CD14-positive monocyte (primary cell): ENCODE measurements at regions not wholly inside any gene's neighbourhood (a gene's known extent, or its start where the extent isn't known, plus 50 kb on each side); places are given as distances from the start of the nearest gene placed in this dataset.

Experiments
- DNase-seq, 3 donors: peaks; one replicate each; pipeline ENCODE4 v3.0.0-alpha.2; 2011 to 2022
- H2AFZ ChIP-seq: 2 replicates; pipeline ENCODE4 v1.6.0; 2012; ENCODE audit warnings: mild to moderate bottlenecking, low read depth, low read length, inconsistent platforms; ENCODE audit not compliant: insufficient read depth, poor library complexity, severe bottlenecking
- H3K27ac ChIP-seq, 2 donors: 1 replicate in 1 of 2; 2 replicates in 1 of 2; pipeline ENCODE4 v1.5.1; 2012 to 2013; ENCODE audit warnings: low read length in 2 of 2, control low read depth in 1 of 2, inconsistent platforms in 1 of 2, low read depth in 1 of 2, mild to moderate bottlenecking in 1 of 2
- H3K27me3 ChIP-seq, 2 donors: one replicate each; pipeline versions ENCODE4 v1.6.0 to v1.6.1; 2011 to 2013; ENCODE audit warnings: low read length in 2 of 2; ENCODE audit not compliant: control insufficient read depth in 2 of 2, insufficient read depth in 2 of 2
- H3K36me3 ChIP-seq, 2 donors: replicated peaks in 1 of 2; 1 replicate in 1 of 2; 2 replicates in 1 of 2; pipeline versions ENCODE4 v1.5.1 to v1.6.1; 2012 to 2013; ENCODE audit warnings: low read length in 2 of 2, control low read depth in 1 of 2, inconsistent platforms in 1 of 2, mild to moderate bottlenecking in 1 of 2; ENCODE audit not compliant: insufficient read depth in 2 of 2, control insufficient read depth in 1 of 2
- H3K4me1 ChIP-seq, 2 donors: 1 replicate in 1 of 2; 2 replicates in 1 of 2; pipeline versions ENCODE4 v1.5.1 to v1.6.1; 2012 to 2013; ENCODE audit warnings: low read length in 2 of 2, control low read depth in 1 of 2, inconsistent platforms in 1 of 2, mild to moderate bottlenecking in 1 of 2, moderate library complexity in 1 of 2; ENCODE audit not compliant: insufficient read depth in 2 of 2, control insufficient read depth in 1 of 2
- H3K4me2 ChIP-seq: replicated peaks from 2 replicates; pipeline ENCODE3; 2012; ENCODE audit warnings: low read length, moderate library complexity, mild to moderate bottlenecking; ENCODE audit not compliant: poor library complexity, severe bottlenecking; ENCODE audit errors: extremely low read depth
- H3K4me3 ChIP-seq, 3 experiments: fragments of 200-600 bp in 1 of 3; sonication (generic) in 1 of 3; replicated peaks in 1 of 3; 1 replicate in 2 of 3; 2 replicates in 1 of 3; pipeline ENCODE4 v1.5.1; 2011 to 2013; ENCODE audit warnings: low read length in 3 of 3, mild to moderate bottlenecking in 3 of 3, control low read depth in 2 of 3, low read depth in 2 of 3, inconsistent platforms in 1 of 3, moderate library complexity in 1 of 3
- H3K79me2 ChIP-seq: 2 replicates; pipeline ENCODE4 v1.6.0; 2012; ENCODE audit warnings: mild to moderate bottlenecking, control low read depth, inconsistent platforms, low read length, moderate library complexity; ENCODE audit not compliant: insufficient read depth
- H3K9ac ChIP-seq: 2 replicates; pipeline ENCODE4 v1.6.0; 2017; ENCODE audit warnings: low read length, mild to moderate bottlenecking; ENCODE audit not compliant: insufficient read depth, poor library complexity, severe bottlenecking
- H3K9me3 ChIP-seq, 2 donors: replicated peaks in 1 of 2; 1 replicate in 1 of 2; 2 replicates in 1 of 2; pipeline versions ENCODE4 v1.5.1 to v1.6.1; 2012 to 2013; ENCODE audit warnings: low read length in 2 of 2, control low read depth in 1 of 2; ENCODE audit not compliant: control insufficient read depth in 1 of 2, insufficient read depth in 1 of 2
- H4K20me1 ChIP-seq: 2 replicates; pipeline ENCODE4 v1.6.0; 2012; ENCODE audit warnings: mild to moderate bottlenecking, low read length, control low read depth, moderate library complexity; ENCODE audit not compliant: insufficient read depth
- H3K27ac Mint-ChIP-seq, 7 donors: one replicate each; pipeline ENCODE4 v1.8.0; 2020; ENCODE audit warnings: mild to moderate bottlenecking in 7 of 7, mixed read lengths in 7 of 7, moderate library complexity in 6 of 7, inconsistent platforms in 2 of 7
- H3K27me3 Mint-ChIP-seq, 3 donors: one replicate each; pipeline ENCODE4 v1.8.0; 2021 to 2022; ENCODE audit warnings: low read depth in 3 of 3, mild to moderate bottlenecking in 3 of 3, mixed read lengths in 3 of 3, moderate library complexity in 3 of 3, inconsistent platforms in 1 of 3
- H3K36me3 Mint-ChIP-seq, 2 donors: one replicate each; pipeline ENCODE4 v1.8.0; 2020; ENCODE audit warnings: mixed read lengths in 2 of 2, inconsistent platforms in 1 of 2, mild to moderate bottlenecking in 1 of 2
- H3K4me1 Mint-ChIP-seq: one replicate; pipeline ENCODE4 v1.8.0; 2020; ENCODE audit warnings: mild to moderate bottlenecking, mixed read lengths
- H3K4me3 Mint-ChIP-seq, 2 donors: one replicate each; pipeline ENCODE4 v1.8.0; 2020; ENCODE audit warnings: mild to moderate bottlenecking in 2 of 2, mixed read lengths in 2 of 2, moderate library complexity in 1 of 2
- H3K9me3 Mint-ChIP-seq, 7 donors: one replicate each; pipeline ENCODE4 v1.8.0; 2020 to 2022; ENCODE audit warnings: mixed read lengths in 7 of 7, mild to moderate bottlenecking in 6 of 7, moderate library complexity in 6 of 7, inconsistent platforms in 2 of 7
- CTCF ChIP-seq: fragments of 200-600 bp; IDR thresholded peaks from one replicate; pipeline ENCODE4 v1.8.0; 2022; ENCODE audit warnings: antibody characterized with exemption, mild to moderate bottlenecking
- WGBS: methylation state at CpG from one replicate; pipeline ENCODE4 v1.1.5; 2013; ENCODE audit warnings: missing lambda C conversion rate; ENCODE audit not compliant: insufficient coverage; 5-methylcytosine and 5-hydroxymethylcytosine counted together
- intact Hi-C, 2 donors: fragments of 100-400 bp; cut with micrococcal nuclease; formaldehyde crosslinking; loops; one replicate each; pipeline versions ENCODE4 v1.15.0 to v1.15.1; 2023

- no peaks in the 10 kb centered on the region for H4K20me1 ChIP-seq
- no peaks in the 10 kb centered on the region for H3K4me1 Mint-ChIP-seq
- no peak for DNase-seq
- no peak overlapping the region for H3K4me2 ChIP-seq
- H3K27ac Mint-ChIP-seq: no peak overlapping the region
- no peaks in the 10 kb centered on the region for H3K36me3 Mint-ChIP-seq
- H3K9me3 Mint-ChIP-seq: peaks cover 1 to 15% (median 6%) of the 10 kb centered on the region in 7 donors
- intact Hi-C loops: no loop called here
- 88% methylated on average over 1 of the region's 3 CpGs for WGBS
- no peaks in the 10 kb centered on the region for H3K4me1 ChIP-seq
- H3K9me3 ChIP-seq: peaks cover 0 to 3% of the 10 kb centered on the region in 2 donors
- no peak overlapping the region for H3K4me3 Mint-ChIP-seq
- H3K27me3 ChIP-seq: no peaks in the 10 kb centered on the region
- H3K36me3 ChIP-seq: no peaks in the 10 kb centered on the region
- TF ChIP-seq CTCF: no peak
- H2AFZ ChIP-seq: no peak overlapping the region
- no peaks in the 10 kb centered on the region for H3K27me3 Mint-ChIP-seq
- H3K9ac ChIP-seq: no peak overlapping the region
- H3K4me3 ChIP-seq: no peak overlapping the region
- no peak overlapping the region for H3K27ac ChIP-seq
- no peaks in the 10 kb centered on the region for H3K79me2 ChIP-seq
These were observed 501.2 kb downstream of the ADRA2A start for GRCh38 chr10:111578076-111578475.

GRCh38 chr10:111579473-111579872 is 502.6 kb downstream of the ADRA2A start:
- H3K4me1 Mint-ChIP-seq: no peaks in the 10 kb centered on the region
- H3K79me2 ChIP-seq: no peaks in the 10 kb centered on the region
- H3K9ac ChIP-seq: no peak overlapping the region
- no peak for TF ChIP-seq CTCF
- H3K9me3 ChIP-seq: peaks cover 0 to 5% of the 10 kb centered on the region in 2 donors
- H3K9me3 Mint-ChIP-seq: peaks cover 2 to 15% (median 8%) of the 10 kb centered on the region in 7 donors
- no peak overlapping the region for H3K4me3 Mint-ChIP-seq
- no peak overlapping the region for H3K27ac Mint-ChIP-seq
- H3K36me3 ChIP-seq: no peaks in the 10 kb centered on the region
- no peak overlapping the region for H3K4me3 ChIP-seq
- no peak overlapping the region for H3K27ac ChIP-seq
- no peak overlapping the region for H3K4me2 ChIP-seq
- no peaks in the 10 kb centered on the region for H4K20me1 ChIP-seq
- H2AFZ ChIP-seq: no peak overlapping the region
- 80% methylated on average over 1 of the region's 1 CpG for WGBS
- DNase-seq: no peak
- no peaks in the 10 kb centered on the region for H3K27me3 ChIP-seq
- H3K4me1 ChIP-seq: no peaks in the 10 kb centered on the region
- H3K27me3 Mint-ChIP-seq: no peaks in the 10 kb centered on the region
- no peaks in the 10 kb centered on the region for H3K36me3 Mint-ChIP-seq
- intact Hi-C loops: no loop called here
